GM12878 (cell line): ENCODE measurements at regions not wholly inside any gene's neighbourhood (a gene's known extent, or its start where the extent isn't known, plus 50 kb on each side); places are given as distances from the start of the nearest gene placed in this dataset.

Source experiments
- ATAC-seq: fragments of 200-7000 bp; cut with Tn5 transposase; 3 replicates; pipeline ENCODE4 v1.9.1; 2020; ENCODE audit warnings: mild to moderate bottlenecking, moderate library complexity
- BruUV-seq: library from RNA; stranded (reverse); fragments of 400-500 nt; replicated peaks from 2 replicates; lab custom pipeline; 2021; lab: Mats Ljungman, UMichigan
- CTCF ChIA-PET: fragments of 300-600 bp; sonication (Branson Sonifier 250); formaldehyde crosslinking; extraction: SDS; loops from one replicate; lab custom pipeline; 2021; ENCODE audit warnings: inconsistent platforms; lab: Yijun Ruan, JAX
- POLR2A ChIA-PET: fragments of 350-600 bp; formaldehyde crosslinking; extraction: SDS; loops from one replicate; lab custom pipeline; 2021; ENCODE audit warnings: inconsistent platforms; lab: Charles Lee
- RAD21 ChIA-PET: fragments of 300-600 bp; sonication (Branson Sonifier 250); formaldehyde crosslinking; loops from one replicate; lab custom pipeline; 2023; ENCODE audit warnings: antibody characterized with exemption; ENCODE audit not compliant: unreplicated experiment; lab: Charles Lee
- SMC1A ChIA-PET: fragments of 300-600 bp; sonication (Branson Sonifier 250); formaldehyde crosslinking; loops from one replicate; lab custom pipeline; 2023; ENCODE audit not compliant: unreplicated experiment, uncharacterized antibody; lab: Charles Lee
- DNase-seq: peaks from one replicate; pipeline ENCODE4 v3.0.0-alpha.2; 2011; ENCODE audit warnings: low read depth, low spot score
- FAIRE-seq: peaks from 3 replicates; lab custom pipeline; 2011; peaks lifted over from hg19 to GRCh38; lab: Jason Lieb, UNC
- H2AFZ ChIP-seq: 2 replicates; pipeline ENCODE4 v1.6.0; 2011; ENCODE audit warnings: low read depth, low read length, control low read depth; ENCODE audit not compliant: control insufficient read depth
- H3K27ac ChIP-seq: 2 replicates; pipeline ENCODE4 v1.5.1; 2011; ENCODE audit warnings: control low read depth; ENCODE audit not compliant: control insufficient read depth, insufficient read depth
- H3K27me3 ChIP-seq, 2 experiments: replicated peaks in 1 of 2; 2 replicates each; pipeline versions ENCODE4 v1.6.0 to v1.6.1; 2011; ENCODE audit warnings: low read length in 1 of 2; ENCODE audit not compliant: control insufficient read depth in 2 of 2, insufficient read depth in 2 of 2
- H3K36me3 ChIP-seq, 2 experiments: 2 replicates each; pipeline ENCODE4 v1.5.1; 2011; ENCODE audit warnings: low read length in 1 of 2; ENCODE audit not compliant: control insufficient read depth in 2 of 2, insufficient read depth in 2 of 2
- H3K4me1 ChIP-seq: 2 replicates; pipeline ENCODE4 v1.6.1; 2011; ENCODE audit warnings: mild to moderate bottlenecking, low read length, moderate library complexity, mixed read lengths; ENCODE audit not compliant: control insufficient read depth, insufficient read depth
- H3K4me2 ChIP-seq: 2 replicates; pipeline ENCODE4 v1.6.0; 2011; ENCODE audit warnings: control low read depth; ENCODE audit not compliant: control insufficient read depth, insufficient read depth
- H3K4me3 ChIP-seq: fragments of 200-600 bp; sonication (generic); 2 replicates; pipeline ENCODE4 v1.5.1; 2016
- H3K79me2 ChIP-seq: 2 replicates; pipeline ENCODE4 v1.6.0; 2011; ENCODE audit warnings: low read length; ENCODE audit not compliant: control insufficient read depth, insufficient read depth
- H3K9ac ChIP-seq: 2 replicates; pipeline ENCODE4 v1.8.0; 2011; ENCODE audit warnings: low read length, control low read depth, mixed read lengths; ENCODE audit not compliant: control insufficient read depth, insufficient read depth
- H3K9me3 ChIP-seq: replicated peaks from 3 replicates; pipeline ENCODE4 v1.5.1; 2011; ENCODE audit warnings: mild to moderate bottlenecking, low read length; ENCODE audit not compliant: control insufficient read depth, insufficient read depth
- H4K20me1 ChIP-seq: 2 replicates; pipeline ENCODE4 v1.6.0; 2011; ENCODE audit not compliant: control insufficient read depth, insufficient read depth
- ASH2L ChIP-seq: fragments of 300-600, 200-600 bp; sonication (generic); IDR thresholded peaks from 2 replicates; pipeline ENCODE4 v1.6.1; 2017; ENCODE audit warnings: low read depth, mild to moderate bottlenecking, borderline replicate concordance
- BMI1 ChIP-seq: fragments of 450-650 bp; IDR thresholded peaks from 2 replicates; pipeline ENCODE4 v1.6.1; 2016; ENCODE audit warnings: mild to moderate bottlenecking, moderate library complexity, borderline replicate concordance
- HDGF ChIP-seq: fragments of 450-650 bp; IDR thresholded peaks from 2 replicates; pipeline ENCODE4 v1.6.1; 2016; ENCODE audit warnings: antibody characterized with exemption
- NFIC ChIP-seq: IDR thresholded peaks from 2 replicates; pipeline ENCODE4 v1.6.1; 2012; ENCODE audit warnings: low read depth, mild to moderate bottlenecking, inconsistent platforms, low read length, moderate library complexity
- POLR2A ChIP-seq: IDR thresholded peaks from 2 replicates; pipeline ENCODE4 v1.6.1; 2011; ENCODE audit warnings: low read depth, mild to moderate bottlenecking, low read length
- RCOR1 ChIP-seq: conservative IDR thresholded peaks from 2 replicates; pipeline ENCODE4 v1.6.1; 2012; ENCODE audit warnings: low read depth, low read length, improper control_type of control experiment
- STAT3 ChIP-seq: IDR thresholded peaks from 2 replicates; pipeline ENCODE4 v1.6.1; 2011; ENCODE audit warnings: low read depth, low read length, improper control_type of control experiment
- TARDBP ChIP-seq: IDR thresholded peaks from 2 replicates; pipeline ENCODE4 v1.6.1; 2016; ENCODE audit warnings: borderline replicate concordance
- TCF12 ChIP-seq: IDR thresholded peaks from 2 replicates; pipeline ENCODE4 v1.6.1; 2011; ENCODE audit warnings: low read depth, mild to moderate bottlenecking, low read length
- TCF3 ChIP-seq: IDR thresholded peaks from 2 replicates; pipeline ENCODE4 v1.6.1; 2012; ENCODE audit warnings: low read depth, mild to moderate bottlenecking, low read length, borderline replicate concordance; ENCODE audit not compliant: insufficient read depth
- YY1 ChIP-seq: IDR thresholded peaks from 2 replicates; pipeline ENCODE4 v1.6.1; 2011; ENCODE audit warnings: low read depth, mild to moderate bottlenecking, low read length
- ZNF622 ChIP-seq: fragments of 450-650 bp; IDR thresholded peaks from 2 replicates; pipeline ENCODE4 v1.6.1; 2017; ENCODE audit warnings: mild to moderate bottlenecking, inconsistent platforms
- WGBS: methylation state at CpG from one replicate; pipeline ENCODE4 v1.1.6; 2016; ENCODE audit warnings: low lambda C conversion rate; ENCODE audit not compliant: insufficient replicate concordance, insufficient coverage; ENCODE audit errors: missing lambda C conversion rate; 5-methylcytosine and 5-hydroxymethylcytosine counted together
- in situ Hi-C: fragments of 300-500 bp; cut with MboI; formaldehyde crosslinking; loops from 9 replicates; pipeline ENCODE4 v1.14.3; 2018; ENCODE audit warnings: mixed read lengths
- intact Hi-C: fragments of 100-400 bp; cut with micrococcal nuclease; formaldehyde crosslinking; loops from one replicate; pipeline ENCODE4 v1.14.2; 2022; ENCODE audit not compliant: unreplicated experiment
- TF ChIP-seq, protein P1 (sequence below): fragments of 450-650 bp; IDR thresholded peaks from 2 replicates; pipeline ENCODE4 v1.6.1; 2018; ENCODE audit warnings: mild to moderate bottlenecking, low read depth, moderate library complexity; ENCODE audit not compliant: partially characterized antibody
- TF ChIP-seq, protein P2 (sequence below): fragments of 450-650 bp; IDR thresholded peaks from 2 replicates; pipeline ENCODE4 v1.6.1; 2014; ENCODE audit warnings: mild to moderate bottlenecking
- TF ChIP-seq, protein P3 (sequence below): IDR thresholded peaks from 2 replicates; pipeline ENCODE4 v1.6.1; 2011; ENCODE audit warnings: mild to moderate bottlenecking, low read depth, low read length, moderate library complexity; ENCODE audit not compliant: insufficient replicate concordance
- TF ChIP-seq, protein P4 (sequence below), 3 experiments: IDR thresholded peaks in 2 of 3; conservative IDR thresholded peaks in 1 of 3; 2 replicates each; pipeline ENCODE4 v1.5.1; 2011; ENCODE audit warnings: low read depth in 3 of 3, low read length in 3 of 3, mild to moderate bottlenecking in 3 of 3, control low read depth in 2 of 3, moderate library complexity in 2 of 3, inconsistent platforms in 1 of 3, mixed read lengths in 1 of 3; ENCODE audit not compliant: control insufficient read depth in 2 of 3, insufficient read depth in 1 of 3; ENCODE audit errors: extremely low read depth in 1 of 3
- TF ChIP-seq, protein P5 (sequence below): fragments of 450-650 bp; IDR thresholded peaks from 2 replicates; pipeline ENCODE4 v1.6.1; 2017; ENCODE audit warnings: borderline replicate concordance

DNA sequence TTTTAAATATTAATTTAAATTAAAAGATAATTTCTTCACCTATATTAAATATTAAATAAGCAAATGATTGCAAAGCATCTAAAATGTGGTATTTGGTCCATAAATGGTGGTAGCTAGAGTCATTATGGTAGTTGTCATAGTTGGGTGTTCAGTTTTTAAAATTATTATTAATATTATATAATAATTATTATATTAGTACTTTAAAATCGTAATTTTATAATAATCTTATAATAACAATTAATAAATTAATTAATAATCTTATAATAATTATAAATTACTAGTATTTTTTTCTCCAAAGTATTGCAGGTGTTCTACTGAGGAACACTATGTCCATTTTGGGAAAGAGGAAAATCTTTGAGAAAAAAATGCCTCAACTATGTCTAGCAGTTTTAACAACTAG, 835.5 kb upstream of the GCFC2 start (continued):
- TF ChIP-seq, protein P1, sequence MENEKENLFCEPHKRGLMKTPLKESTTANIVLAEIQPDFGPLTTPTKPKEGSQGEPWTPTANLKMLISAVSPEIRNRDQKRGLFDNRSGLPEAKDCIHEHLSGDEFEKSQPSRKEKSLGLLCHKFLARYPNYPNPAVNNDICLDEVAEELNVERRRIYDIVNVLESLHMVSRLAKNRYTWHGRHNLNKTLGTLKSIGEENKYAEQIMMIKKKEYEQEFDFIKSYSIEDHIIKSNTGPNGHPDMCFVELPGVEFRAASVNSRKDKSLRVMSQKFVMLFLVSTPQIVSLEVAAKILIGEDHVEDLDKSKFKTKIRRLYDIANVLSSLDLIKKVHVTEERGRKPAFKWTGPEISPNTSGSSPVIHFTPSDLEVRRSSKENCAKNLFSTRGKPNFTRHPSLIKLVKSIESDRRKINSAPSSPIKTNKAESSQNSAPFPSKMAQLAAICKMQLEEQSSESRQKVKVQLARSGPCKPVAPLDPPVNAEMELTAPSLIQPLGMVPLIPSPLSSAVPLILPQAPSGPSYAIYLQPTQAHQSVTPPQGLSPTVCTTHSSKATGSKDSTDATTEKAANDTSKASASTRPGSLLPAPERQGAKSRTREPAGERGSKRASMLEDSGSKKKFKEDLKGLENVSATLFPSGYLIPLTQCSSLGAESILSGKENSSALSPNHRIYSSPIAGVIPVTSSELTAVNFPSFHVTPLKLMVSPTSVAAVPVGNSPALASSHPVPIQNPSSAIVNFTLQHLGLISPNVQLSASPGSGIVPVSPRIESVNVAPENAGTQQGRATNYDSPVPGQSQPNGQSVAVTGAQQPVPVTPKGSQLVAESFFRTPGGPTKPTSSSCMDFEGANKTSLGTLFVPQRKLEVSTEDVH = no peak
- TF ChIP-seq, protein P2, sequence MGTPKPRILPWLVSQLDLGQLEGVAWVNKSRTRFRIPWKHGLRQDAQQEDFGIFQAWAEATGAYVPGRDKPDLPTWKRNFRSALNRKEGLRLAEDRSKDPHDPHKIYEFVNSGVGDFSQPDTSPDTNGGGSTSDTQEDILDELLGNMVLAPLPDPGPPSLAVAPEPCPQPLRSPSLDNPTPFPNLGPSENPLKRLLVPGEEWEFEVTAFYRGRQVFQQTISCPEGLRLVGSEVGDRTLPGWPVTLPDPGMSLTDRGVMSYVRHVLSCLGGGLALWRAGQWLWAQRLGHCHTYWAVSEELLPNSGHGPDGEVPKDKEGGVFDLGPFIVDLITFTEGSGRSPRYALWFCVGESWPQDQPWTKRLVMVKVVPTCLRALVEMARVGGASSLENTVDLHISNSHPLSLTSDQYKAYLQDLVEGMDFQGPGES = no peak
- TF ChIP-seq, protein P3, sequence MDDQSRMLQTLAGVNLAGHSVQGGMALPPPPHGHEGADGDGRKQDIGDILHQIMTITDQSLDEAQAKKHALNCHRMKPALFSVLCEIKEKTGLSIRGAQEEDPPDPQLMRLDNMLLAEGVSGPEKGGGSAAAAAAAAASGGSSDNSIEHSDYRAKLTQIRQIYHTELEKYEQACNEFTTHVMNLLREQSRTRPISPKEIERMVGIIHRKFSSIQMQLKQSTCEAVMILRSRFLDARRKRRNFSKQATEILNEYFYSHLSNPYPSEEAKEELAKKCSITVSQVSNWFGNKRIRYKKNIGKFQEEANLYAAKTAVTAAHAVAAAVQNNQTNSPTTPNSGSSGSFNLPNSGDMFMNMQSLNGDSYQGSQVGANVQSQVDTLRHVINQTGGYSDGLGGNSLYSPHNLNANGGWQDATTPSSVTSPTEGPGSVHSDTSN = no peak

DNA sequence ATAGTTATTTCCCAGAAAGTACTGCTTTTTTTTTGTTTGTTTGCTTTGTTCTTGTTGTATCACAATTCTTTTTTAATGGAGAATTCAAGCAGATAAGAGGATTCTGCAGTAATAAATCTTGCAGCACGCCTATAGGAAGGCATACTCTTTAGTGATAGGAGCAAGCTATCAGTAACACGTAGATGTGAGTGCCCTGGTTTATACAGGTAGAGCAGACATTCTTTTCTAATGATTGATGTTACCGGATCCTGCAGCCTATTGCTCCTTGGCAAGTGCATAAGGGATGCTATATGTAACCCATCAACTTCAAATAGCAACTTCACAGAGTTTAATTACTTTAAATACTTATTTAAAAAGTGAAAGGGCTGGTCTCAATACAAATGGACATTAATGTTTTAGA, 834.2 kb upstream of the GCFC2 start:
- Histone ChIP-seq H3K9ac (no peak overlapping the region), H3K79me2 (no peaks in the 10 kb centered on the region), H4K20me1 (no peaks in the 10 kb centered on the region), H3K4me1 (no peaks in the 10 kb centered on the region), H3K36me3 (no peaks in the 10 kb centered on the region), H3K4me2 (no peak overlapping the region), H3K4me3 (no peak overlapping the region), H3K27ac (no peak overlapping the region), H2AFZ (no peak overlapping the region), H3K27me3 (no peaks in the 10 kb centered on the region), H3K9me3 (no peaks in the 10 kb centered on the region)
- ChIA-PET CTCF (no interaction called here), RAD21 (no interaction called here), SMC1A (no interaction called here), POLR2A (no interaction called here)
- FAIRE-seq (no peak), ATAC-seq (no peak), DNase-seq (no peak)
- intact Hi-C loops = no loop called here
- 3% methylated on average over 3 of the region's 3 CpGs for WGBS
- in situ Hi-C loops = no loop called here
- no TSS peak for BruUV-seq
- TF ChIP-seq RCOR1 (no peak), POLR2A (no peak), YY1 (no peak), TCF3 (no peak), TARDBP (no peak), STAT3 (no peak), ASH2L (no peak), HDGF (no peak), ZNF622 (no peak), TCF12 (no peak), BMI1 (no peak), NFIC (no peak)
- TF ChIP-seq, protein P4, sequence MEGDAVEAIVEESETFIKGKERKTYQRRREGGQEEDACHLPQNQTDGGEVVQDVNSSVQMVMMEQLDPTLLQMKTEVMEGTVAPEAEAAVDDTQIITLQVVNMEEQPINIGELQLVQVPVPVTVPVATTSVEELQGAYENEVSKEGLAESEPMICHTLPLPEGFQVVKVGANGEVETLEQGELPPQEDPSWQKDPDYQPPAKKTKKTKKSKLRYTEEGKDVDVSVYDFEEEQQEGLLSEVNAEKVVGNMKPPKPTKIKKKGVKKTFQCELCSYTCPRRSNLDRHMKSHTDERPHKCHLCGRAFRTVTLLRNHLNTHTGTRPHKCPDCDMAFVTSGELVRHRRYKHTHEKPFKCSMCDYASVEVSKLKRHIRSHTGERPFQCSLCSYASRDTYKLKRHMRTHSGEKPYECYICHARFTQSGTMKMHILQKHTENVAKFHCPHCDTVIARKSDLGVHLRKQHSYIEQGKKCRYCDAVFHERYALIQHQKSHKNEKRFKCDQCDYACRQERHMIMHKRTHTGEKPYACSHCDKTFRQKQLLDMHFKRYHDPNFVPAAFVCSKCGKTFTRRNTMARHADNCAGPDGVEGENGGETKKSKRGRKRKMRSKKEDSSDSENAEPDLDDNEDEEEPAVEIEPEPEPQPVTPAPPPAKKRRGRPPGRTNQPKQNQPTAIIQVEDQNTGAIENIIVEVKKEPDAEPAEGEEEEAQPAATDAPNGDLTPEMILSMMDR (IDR thresholded peaks at IDR 0.05 in 2 of 3, conservative IDR thresholded peaks at IDR 0.05 in 1 of 3; ENCODE audit: control insufficient read depth in 2 of 3, extremely low read depth in 1 of 3, insufficient read depth in 1 of 3, low read depth in 3 of 3, low read length in 3 of 3) = no peak
- TF ChIP-seq, protein P5, sequence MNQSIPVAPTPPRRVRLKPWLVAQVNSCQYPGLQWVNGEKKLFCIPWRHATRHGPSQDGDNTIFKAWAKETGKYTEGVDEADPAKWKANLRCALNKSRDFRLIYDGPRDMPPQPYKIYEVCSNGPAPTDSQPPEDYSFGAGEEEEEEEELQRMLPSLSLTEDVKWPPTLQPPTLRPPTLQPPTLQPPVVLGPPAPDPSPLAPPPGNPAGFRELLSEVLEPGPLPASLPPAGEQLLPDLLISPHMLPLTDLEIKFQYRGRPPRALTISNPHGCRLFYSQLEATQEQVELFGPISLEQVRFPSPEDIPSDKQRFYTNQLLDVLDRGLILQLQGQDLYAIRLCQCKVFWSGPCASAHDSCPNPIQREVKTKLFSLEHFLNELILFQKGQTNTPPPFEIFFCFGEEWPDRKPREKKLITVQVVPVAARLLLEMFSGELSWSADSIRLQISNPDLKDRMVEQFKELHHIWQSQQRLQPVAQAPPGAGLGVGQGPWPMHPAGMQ = no peak
